ENCODE measurements at regions not wholly inside any gene's neighbourhood (a gene's known extent, or its start where the extent isn't known, plus 50 kb on each side); places are given as distances from the start of the nearest gene placed in this dataset.

DNA sequence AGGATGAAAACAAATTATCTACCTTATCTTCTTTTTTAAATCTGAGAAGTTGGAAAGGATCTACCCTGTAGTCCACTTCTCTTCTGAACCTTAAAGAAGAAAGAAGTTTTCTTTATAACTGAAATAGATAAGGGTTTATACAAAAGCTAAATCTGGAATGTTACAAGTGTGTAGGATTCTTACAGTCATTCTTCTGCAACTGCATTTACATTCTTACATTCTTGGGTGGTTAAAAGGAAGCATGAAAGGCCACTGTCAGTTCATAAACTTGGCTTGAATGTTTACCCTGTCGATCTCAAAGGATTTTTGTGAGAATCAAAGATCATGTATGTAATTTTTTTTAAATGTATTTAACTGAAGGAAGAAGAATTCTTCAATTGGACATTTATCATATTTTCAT is 142.1 kb upstream of the BRINP3 start:
- Histone ChIP-seq H4K20me1 (ENCODE audit: low read depth) (no peaks in the 10 kb centered on the region), H2AFZ (replicated peaks) (no peak overlapping the region), H3K4me3 (no peak overlapping the region), H3F3A (ENCODE audit: low read depth) (no peaks in the 10 kb centered on the region), H3K79me2 (ENCODE audit: low read depth) (no peaks in the 10 kb centered on the region), H3K36me3 (no peaks in the 10 kb centered on the region), H3K9me3 (ENCODE audit: low read depth) (no peaks in the 10 kb centered on the region), H3K27ac (no peak overlapping the region), H3K9ac (no peak overlapping the region), H3K27me3 (no peaks in the 10 kb centered on the region), H3K4me1 (no peaks in the 10 kb centered on the region), H3K4me2 (no peak overlapping the region)
- no peaks in the 10 kb centered on the region for H3K4me1 Mint-ChIP-seq
- H3K27ac Mint-ChIP-seq, result no peak overlapping the region
- H3K36me3 Mint-ChIP-seq, result no peaks in the 10 kb centered on the region
- DNase-seq (ENCODE audit: low spot score), result no peak
- TF ChIP-seq EZH2phosphoT487 (IDR thresholded peaks at IDR 0.05), result no peak
- TF ChIP-seq, protein P1, sequence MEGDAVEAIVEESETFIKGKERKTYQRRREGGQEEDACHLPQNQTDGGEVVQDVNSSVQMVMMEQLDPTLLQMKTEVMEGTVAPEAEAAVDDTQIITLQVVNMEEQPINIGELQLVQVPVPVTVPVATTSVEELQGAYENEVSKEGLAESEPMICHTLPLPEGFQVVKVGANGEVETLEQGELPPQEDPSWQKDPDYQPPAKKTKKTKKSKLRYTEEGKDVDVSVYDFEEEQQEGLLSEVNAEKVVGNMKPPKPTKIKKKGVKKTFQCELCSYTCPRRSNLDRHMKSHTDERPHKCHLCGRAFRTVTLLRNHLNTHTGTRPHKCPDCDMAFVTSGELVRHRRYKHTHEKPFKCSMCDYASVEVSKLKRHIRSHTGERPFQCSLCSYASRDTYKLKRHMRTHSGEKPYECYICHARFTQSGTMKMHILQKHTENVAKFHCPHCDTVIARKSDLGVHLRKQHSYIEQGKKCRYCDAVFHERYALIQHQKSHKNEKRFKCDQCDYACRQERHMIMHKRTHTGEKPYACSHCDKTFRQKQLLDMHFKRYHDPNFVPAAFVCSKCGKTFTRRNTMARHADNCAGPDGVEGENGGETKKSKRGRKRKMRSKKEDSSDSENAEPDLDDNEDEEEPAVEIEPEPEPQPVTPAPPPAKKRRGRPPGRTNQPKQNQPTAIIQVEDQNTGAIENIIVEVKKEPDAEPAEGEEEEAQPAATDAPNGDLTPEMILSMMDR (IDR thresholded peaks at IDR 0.05), result no peak
- TF ChIP-seq EZH2 (IDR thresholded peaks at IDR 0.05), result no peak
- H3K4me3 Mint-ChIP-seq, result no peak overlapping the region
- no peaks in the 10 kb centered on the region for H3K9me3 Mint-ChIP-seq
- no peaks in the 10 kb centered on the region for H3K27me3 Mint-ChIP-seq (ENCODE audit: insufficient read depth, low read depth)

DNA sequence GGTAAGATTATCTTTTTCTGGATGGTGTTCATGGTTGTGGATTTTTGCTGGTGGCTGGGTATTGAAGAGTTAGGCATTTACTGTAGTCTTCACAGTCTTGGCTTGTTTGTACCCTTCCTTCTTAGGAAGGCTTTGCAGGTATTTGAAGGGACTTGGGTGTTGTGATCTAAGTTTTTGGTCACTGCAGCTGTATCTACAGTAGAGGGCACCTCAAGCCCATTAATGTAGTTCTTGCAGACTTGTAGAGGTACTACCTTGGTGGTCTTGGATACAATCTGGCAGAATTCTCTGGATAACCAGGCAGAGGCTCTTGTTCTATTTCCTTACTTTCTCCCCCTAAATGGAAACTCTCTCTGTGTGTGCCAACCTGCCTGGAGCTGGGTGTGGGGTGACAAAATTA is 155.8 kb upstream of the BRINP3 start:
- H3K4me2 ChIP-seq, result no peak overlapping the region
- Mint-ChIP-seq H3K4me3 (no peak overlapping the region), H3K9me3 (no peaks in the 10 kb centered on the region), H3K27ac (no peak overlapping the region), H3K4me1 (no peaks in the 10 kb centered on the region), H3K36me3 (no peaks in the 10 kb centered on the region), H3K27me3 (ENCODE audit: insufficient read depth, low read depth) (no peaks in the 10 kb centered on the region)
- no peak overlapping the region for H3K27ac ChIP-seq
- no peaks in the 10 kb centered on the region for H3K79me2 ChIP-seq (ENCODE audit: low read depth)
- H3K9ac ChIP-seq, result no peak overlapping the region
- TF ChIP-seq, protein P1 (IDR thresholded peaks at IDR 0.05), result peak; percentile 57
- TF ChIP-seq EZH2phosphoT487 (IDR thresholded peaks at IDR 0.05) (no peak), EZH2 (IDR thresholded peaks at IDR 0.05) (no peak)
- no peaks in the 10 kb centered on the region for H4K20me1 ChIP-seq (ENCODE audit: low read depth)
- no peak overlapping the region for H3K4me3 ChIP-seq
- H3K9me3 ChIP-seq (ENCODE audit: low read depth), result no peaks in the 10 kb centered on the region
- no peaks in the 10 kb centered on the region for H3F3A ChIP-seq (ENCODE audit: low read depth)
- no peaks in the 10 kb centered on the region for H3K4me1 ChIP-seq
- H3K36me3 ChIP-seq, result no peaks in the 10 kb centered on the region
- no peaks in the 10 kb centered on the region for H3K27me3 ChIP-seq
- peak; percentile 57 for DNase-seq (ENCODE audit: low spot score)
- no peak overlapping the region for H2AFZ ChIP-seq (replicated peaks)

DNA sequence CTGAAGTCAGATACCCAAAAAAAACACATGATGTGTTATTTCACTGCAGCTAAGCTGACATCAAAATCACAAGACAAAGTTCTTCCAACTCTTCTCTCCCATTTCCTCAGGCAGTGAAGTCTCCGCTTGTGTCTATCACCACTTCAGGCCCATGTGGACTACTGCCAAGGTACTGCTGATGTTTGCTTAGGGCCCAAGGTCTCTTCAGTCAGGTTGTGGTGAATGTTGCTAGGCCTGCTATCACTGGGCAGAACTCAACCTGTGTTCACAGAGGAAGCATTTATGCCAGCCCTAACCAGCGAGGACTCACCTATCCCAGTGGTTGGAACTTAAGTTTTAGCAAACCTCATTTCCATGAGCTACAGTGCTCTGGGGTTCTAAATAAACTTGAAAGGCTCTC is 156.5 kb upstream of the BRINP3 start:
- no peak overlapping the region for H3K9ac ChIP-seq
- Mint-ChIP-seq H3K4me1 (no peaks in the 10 kb centered on the region), H3K27me3 (ENCODE audit: insufficient read depth, low read depth) (no peaks in the 10 kb centered on the region), H3K27ac (no peak overlapping the region), H3K36me3 (no peaks in the 10 kb centered on the region), H3K4me3 (no peak overlapping the region), H3K9me3 (no peaks in the 10 kb centered on the region)
- H3K9me3 ChIP-seq (ENCODE audit: low read depth), result no peaks in the 10 kb centered on the region
- no peaks in the 10 kb centered on the region for H4K20me1 ChIP-seq (ENCODE audit: low read depth)
- no peak overlapping the region for H2AFZ ChIP-seq (replicated peaks)
- no peaks in the 10 kb centered on the region for H3F3A ChIP-seq (ENCODE audit: low read depth)
- no peak overlapping the region for H3K27ac ChIP-seq
- no peak overlapping the region for H3K4me2 ChIP-seq
- no peaks in the 10 kb centered on the region for H3K4me1 ChIP-seq
- TF ChIP-seq, protein P1 (IDR thresholded peaks at IDR 0.05), result no peak
- TF ChIP-seq EZH2phosphoT487 (IDR thresholded peaks at IDR 0.05) (no peak), EZH2 (IDR thresholded peaks at IDR 0.05) (no peak)
- H3K36me3 ChIP-seq, result no peaks in the 10 kb centered on the region
- no peak overlapping the region for H3K4me3 ChIP-seq
- H3K79me2 ChIP-seq (ENCODE audit: low read depth), result no peaks in the 10 kb centered on the region
- H3K27me3 ChIP-seq, result no peaks in the 10 kb centered on the region
- DNase-seq (ENCODE audit: low spot score), result no peak

DNA sequence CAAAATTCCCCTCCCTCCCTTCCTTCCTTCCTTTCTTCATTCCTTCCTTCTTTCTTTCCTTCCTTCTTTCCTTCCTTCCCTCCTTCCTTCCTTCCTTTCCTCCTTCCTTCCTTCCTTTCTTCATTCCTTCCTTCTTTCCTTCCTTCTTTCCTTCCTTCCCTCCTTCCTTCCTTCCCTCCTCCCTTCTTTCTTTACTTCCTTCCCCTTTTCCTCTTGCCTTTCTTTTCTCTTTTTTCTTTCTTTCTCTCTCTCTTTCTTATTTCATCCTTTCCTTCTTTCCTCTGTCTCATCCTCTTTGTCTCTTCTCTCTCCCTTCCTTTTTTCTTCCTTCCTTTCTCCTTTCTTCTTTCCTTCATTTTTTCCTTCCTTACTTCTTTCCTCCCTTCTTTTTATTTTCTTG is 171.9 kb upstream of the BRINP3 start:
- no peaks in the 10 kb centered on the region for H3K4me1 Mint-ChIP-seq
- no peak overlapping the region for H3K4me3 ChIP-seq
- H3K79me2 ChIP-seq (ENCODE audit: low read depth), result no peaks in the 10 kb centered on the region
- TF ChIP-seq EZH2 (IDR thresholded peaks at IDR 0.05) (no peak), EZH2phosphoT487 (IDR thresholded peaks at IDR 0.05) (no peak)
- TF ChIP-seq, protein P1 (IDR thresholded peaks at IDR 0.05), result no peak
- H3K27me3 ChIP-seq, result no peaks in the 10 kb centered on the region
- H3F3A ChIP-seq (ENCODE audit: low read depth), result no peaks in the 10 kb centered on the region
- H3K9me3 Mint-ChIP-seq, result no peaks in the 10 kb centered on the region
- no peak for DNase-seq (ENCODE audit: low spot score)
- no peak overlapping the region for H3K27ac ChIP-seq
- no peaks in the 10 kb centered on the region for H3K36me3 ChIP-seq
- no peaks in the 10 kb centered on the region for H3K9me3 ChIP-seq (ENCODE audit: low read depth)
- no peak overlapping the region for H3K4me3 Mint-ChIP-seq
- no peaks in the 10 kb centered on the region for H3K4me1 ChIP-seq
- no peak overlapping the region for H3K27ac Mint-ChIP-seq
- no peaks in the 10 kb centered on the region for H4K20me1 ChIP-seq (ENCODE audit: low read depth)
- H2AFZ ChIP-seq (replicated peaks), result no peak overlapping the region
- no peak overlapping the region for H3K4me2 ChIP-seq
- H3K9ac ChIP-seq, result no peak overlapping the region
- H3K36me3 Mint-ChIP-seq, result peaks cover 2% of the 10 kb centered on the region
- H3K27me3 Mint-ChIP-seq (ENCODE audit: insufficient read depth, low read depth), result no peaks in the 10 kb centered on the region
